HTERT RPE-1 (cell line): ENCODE measurements at regions not wholly inside any gene's neighbourhood (a gene's known extent, or its start where the extent isn't known, plus 50 kb on each side); places are given as distances from the start of the nearest gene placed in this dataset.

ENCODE experiments used
- in situ Hi-C: fragments of 300-500 bp; cut with MboI; formaldehyde crosslinking; loops from 4 replicates; pipeline ENCODE4 v1.14.3; 2020; ENCODE audit warnings: low sequenced_read_pairs

DNA sequence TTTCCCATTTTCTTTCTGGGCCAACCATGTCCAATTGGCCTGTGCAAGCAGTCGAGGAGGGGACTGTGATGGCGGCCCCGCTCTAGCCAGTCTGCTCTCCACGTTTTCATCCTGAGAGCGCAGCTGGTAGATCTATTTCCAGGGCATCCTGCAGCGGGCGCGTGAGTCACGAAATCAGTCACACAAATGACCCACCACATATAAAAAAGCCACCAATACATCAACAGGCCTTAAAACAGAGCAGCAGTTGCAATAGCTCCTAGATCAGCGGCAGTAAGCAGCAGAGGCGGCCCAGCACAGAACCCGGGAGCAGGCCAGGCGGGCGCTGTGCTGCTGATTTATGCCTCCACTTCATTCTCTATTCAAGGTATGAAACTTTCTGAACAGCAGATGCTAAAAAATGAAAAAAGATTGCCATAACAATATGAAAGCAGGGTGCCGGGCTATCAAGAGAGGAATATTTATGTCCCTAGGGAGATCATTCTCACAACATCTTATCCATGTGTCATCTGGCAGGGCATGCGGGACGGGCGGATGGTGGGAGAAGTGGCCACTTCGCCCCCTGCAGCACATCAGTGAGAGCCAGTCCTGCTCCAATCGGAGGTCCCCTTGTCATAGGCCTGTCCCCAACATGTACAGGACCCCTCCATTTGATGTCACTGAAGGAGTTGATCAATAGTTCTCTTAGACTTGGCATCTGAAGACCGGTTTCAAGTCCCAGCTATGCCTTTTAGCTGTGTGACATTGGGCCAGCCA, 98.0 kb upstream of the GPR26 start:
- in situ Hi-C loops, result no loop called here

DNA sequence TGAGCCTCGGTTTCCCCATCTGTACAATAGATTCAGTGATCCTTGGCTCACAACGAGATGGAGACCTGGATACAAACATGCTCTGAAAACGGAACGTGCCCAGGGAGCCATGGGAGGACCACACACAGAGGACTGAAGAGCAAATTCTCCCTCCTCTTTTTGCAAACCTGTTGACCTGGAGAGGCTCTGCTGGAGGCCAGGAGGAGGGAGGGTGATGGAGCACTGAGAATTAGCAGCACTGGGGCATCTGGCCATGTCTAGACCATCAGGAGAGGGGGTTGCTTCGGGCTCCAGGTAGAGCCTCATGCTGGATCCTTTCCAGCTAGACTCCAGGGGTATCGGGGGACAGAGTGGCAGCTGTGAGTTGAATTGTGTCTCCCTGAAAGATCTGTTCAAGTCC, 97.4 kb upstream of the GPR26 start:
- in situ Hi-C loops, result no loop called here

GRCh38 chr10:123569436-123570035, 96.6 kb upstream of the GPR26 start:
- in situ Hi-C loops, result no loop called here

DNA sequence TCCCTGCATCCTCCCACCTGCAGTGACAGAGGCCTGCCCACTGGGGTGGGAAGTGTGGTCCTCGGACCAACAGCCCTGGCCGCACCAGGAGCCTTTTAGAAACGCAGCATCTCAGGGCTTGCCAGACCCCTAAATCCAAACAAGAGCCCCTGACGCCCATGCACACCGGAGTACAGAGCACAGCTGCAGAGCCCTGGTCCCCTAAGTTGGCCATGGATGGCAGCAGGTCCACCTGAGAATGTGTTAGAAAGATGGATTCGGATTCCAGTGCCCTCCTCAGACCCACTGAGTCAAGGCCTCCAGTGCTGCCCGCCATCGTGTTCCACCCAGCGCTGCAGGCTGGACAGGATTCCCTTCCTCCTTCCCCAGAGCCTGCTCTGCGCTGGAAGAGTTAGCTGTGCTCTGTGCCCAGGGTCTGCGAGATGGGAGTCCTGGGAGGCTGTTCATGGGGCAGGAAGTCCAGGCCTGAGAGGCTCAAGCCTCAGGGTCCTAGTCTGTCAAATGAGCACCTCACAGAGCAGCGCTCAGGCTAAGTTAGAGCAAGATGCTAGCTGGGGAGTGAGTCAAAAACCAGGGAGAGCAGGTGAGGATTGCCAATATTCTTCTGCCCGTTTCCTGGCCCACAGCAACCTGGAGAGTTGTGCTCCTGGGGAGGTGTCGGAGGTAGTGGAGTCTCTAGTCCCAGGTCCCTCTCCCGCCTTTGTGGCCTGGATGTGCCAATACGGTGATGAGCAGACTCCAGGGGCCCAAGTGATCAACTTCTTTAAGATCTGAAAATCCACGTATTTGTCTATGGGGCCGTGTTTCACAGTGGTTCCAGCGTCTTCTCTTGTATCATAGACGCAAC, 95.9 kb upstream of the GPR26 start:
- in situ Hi-C loops, result no loop called here

- in situ Hi-C loops, result no loop called here
These were observed 95.1 kb upstream of the GPR26 start for GRCh38 chr10:123570898-123571515.

GRCh38 chr10:123571978-123572377, 94.2 kb upstream of the GPR26 start:
- in situ Hi-C loops, result no loop called here

- in situ Hi-C loops, result no loop called here
These were observed 92.7 kb upstream of the GPR26 start for GRCh38 chr10:123573236-123574108.

GRCh38 chr10:123574109-123574698, 92.0 kb upstream of the GPR26 start:
- in situ Hi-C loops, result no loop called here

GRCh38 chr10:123575105-123575504, 91.0 kb upstream of the GPR26 start:
- in situ Hi-C loops, result loop anchor here (25.0 kb wide), 1 partner anchor 387 kb away; no protein-coding TSS in a partner anchor

- in situ Hi-C loops, result loop anchor here (25.0 kb wide), 1 partner anchor 386 kb away; no protein-coding TSS in a partner anchor
These were observed 89.4 kb upstream of the GPR26 start for GRCh38 chr10:123576706-123577105.

DNA sequence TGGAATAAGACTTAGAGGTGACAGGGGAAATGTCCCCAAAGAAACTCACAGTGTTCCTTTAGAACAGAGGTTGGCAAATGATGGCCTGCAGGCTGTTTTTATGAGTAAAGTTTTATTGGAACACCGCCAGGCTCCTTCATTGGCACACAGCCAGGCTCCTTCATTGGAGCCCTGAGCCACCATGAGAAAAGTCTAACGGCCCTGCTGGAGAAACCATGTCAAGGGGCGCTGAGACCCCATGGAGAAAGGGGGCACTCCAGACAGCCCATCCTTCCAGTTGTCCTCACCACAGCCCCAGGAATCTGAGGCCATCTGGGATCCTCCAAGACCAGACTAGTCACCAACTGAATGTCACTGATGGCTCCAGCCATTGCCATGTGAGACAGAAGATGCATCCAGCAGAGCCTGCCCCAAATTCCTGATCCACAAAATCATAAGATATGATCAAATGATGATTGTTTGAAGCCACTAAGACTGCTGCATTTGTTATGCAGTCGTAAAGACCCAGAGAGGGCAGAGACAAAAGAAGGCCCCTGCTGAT, 88.2 kb upstream of the GPR26 start:
- in situ Hi-C loops, result loop anchor here (25.0 kb wide), 1 partner anchor 384 kb away; no protein-coding TSS in a partner anchor

GRCh38 chr10:123578721-123579120, 87.4 kb upstream of the GPR26 start:
- in situ Hi-C loops, result loop anchor here (25.0 kb wide), 1 partner anchor 384 kb away; no protein-coding TSS in a partner anchor

- in situ Hi-C loops, result loop anchor here (25.0 kb wide), 1 partner anchor 383 kb away; no protein-coding TSS in a partner anchor
These were observed 86.5 kb upstream of the GPR26 start for GRCh38 chr10:123579675-123580074.

GRCh38 chr10:123580426-123580825, 85.7 kb upstream of the GPR26 start:
- in situ Hi-C loops, result loop anchor here (25.0 kb wide), 1 partner anchor 382 kb away; no protein-coding TSS in a partner anchor

DNA sequence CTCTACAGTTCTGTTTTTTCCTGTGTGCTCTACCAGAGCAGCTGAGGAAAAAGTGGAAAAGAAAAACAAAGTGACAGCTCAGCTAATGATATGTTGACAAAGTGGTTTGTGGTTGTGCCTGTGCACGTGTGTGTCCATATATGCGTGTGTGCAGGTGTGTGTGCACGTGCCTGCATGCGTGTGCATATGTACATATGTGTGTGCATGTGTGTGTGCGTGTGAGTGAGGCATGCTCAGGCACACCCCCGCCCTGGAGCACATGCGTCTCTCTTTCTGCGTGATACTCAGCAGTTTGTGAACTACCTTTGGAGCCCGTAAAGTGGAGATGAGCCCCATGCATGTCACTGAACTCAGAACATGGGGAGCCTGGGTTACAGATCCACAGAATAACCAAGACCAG, 84.5 kb upstream of the GPR26 start:
- in situ Hi-C loops, result loop anchor here (25.0 kb wide), 1 partner anchor 381 kb away; no protein-coding TSS in a partner anchor

DNA sequence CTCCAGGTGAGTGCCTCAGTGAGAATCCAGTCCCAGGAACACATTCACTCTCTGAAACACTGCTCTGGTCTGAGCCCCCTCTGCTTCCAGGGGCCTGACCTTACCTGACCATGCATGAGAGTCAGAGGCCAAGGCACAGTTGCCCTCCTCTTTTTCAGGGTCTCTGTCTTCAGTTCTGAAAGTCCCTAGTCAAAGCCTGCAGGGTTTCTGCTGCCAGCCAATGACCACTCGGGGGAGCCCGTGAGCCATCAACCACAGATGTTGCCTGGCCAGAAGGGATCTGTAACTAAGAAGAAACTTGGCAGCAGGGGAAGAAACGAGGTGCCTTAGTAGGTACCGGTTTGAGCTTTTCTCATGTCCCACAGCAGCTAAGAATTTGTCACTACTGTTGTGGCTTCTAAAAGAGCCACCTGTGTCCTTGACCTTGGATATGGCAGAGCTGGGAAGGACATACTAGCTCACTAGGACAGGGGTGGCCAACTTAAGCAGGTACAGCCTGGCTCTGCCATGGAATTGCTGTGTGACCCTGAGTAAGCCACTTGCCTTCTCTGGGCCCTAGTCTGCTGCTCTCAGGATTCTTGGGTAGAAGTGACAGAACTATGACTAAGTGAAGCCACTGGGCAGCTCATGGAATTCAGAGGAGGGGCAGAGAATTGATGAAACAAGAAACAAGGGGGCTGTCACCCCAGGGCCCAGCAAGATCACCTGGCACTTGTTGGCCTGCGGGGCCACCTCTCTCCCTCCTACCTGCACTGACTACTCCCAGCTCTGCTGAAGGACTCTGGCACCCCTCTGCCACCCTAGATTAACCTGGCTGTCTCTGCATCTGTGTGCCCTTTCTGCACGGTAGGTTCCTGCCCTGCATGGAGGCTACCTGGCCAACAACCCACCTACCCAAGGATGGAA, 83.8 kb upstream of the GPR26 start:
- in situ Hi-C loops, result loop anchor here (25.0 kb wide), 1 partner anchor 380 kb away; no protein-coding TSS in a partner anchor

DNA sequence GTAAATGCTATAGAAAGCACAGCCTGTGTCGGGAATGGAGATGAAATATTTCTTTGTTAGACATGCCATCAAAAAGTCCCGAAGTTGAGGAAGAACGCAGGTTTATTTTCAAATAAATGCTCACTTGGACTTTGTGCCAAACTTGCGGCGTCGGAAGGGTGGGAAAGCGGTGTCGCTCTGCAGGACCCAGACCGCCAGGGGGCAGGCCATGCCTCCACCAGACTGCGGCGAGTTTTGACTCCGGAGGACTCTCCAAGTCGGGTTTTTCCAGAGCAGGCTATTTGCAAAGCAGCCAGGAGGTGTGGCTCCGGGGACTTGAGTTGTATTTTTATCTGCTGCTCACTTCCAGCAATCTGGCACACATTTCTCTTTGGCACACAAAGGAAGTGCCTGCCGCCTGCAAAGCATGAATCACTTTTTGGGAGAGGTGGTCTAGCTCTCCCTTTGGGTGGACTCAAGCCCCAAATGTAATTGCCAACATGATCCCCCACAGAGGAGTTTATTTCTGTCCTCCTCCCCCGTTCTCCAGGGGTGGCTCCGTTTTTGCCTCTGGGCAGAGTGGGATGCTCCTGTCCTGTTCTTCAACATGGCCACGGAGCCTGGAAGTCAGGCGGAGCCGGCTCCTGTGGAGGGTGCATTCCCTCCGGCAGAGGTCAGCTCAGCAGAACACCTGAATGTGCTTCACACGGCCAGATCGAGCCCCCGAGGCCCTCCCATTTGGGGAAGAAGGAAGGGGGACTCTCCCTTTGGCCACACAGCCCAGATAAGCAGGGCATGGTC, 82.3 kb upstream of the GPR26 start:
- in situ Hi-C loops, result loop anchor here (25.0 kb wide), 1 partner anchor 378 kb away; no protein-coding TSS in a partner anchor
